Thyroid gland (tissue), 4 donors: ENCODE measurements at regions not wholly inside any gene's neighbourhood (a gene's known extent, or its start where the extent isn't known, plus 50 kb on each side); places are given as distances from the start of the nearest gene placed in this dataset.

Experiments used
- DNase-seq, 2 donors: peaks; one replicate each; pipeline ENCODE4 v3.0.0-alpha.2; 2019
- H3K27ac ChIP-seq, 3 donors: fragments of 200-600 bp; sonication (generic); 1 replicate in 2 of 3; 2 replicates in 1 of 3; pipeline ENCODE4 v1.5.1; 2016 to 2019; ENCODE audit warnings: mild to moderate bottlenecking in 1 of 3, moderate library complexity in 1 of 3
- H3K27me3 ChIP-seq: fragments of 200-600 bp; sonication (generic); one replicate; pipeline ENCODE4 v1.5.1; 2019
- H3K36me3 ChIP-seq, 2 donors: fragments of 200-600 bp; sonication (generic); one replicate each; pipeline ENCODE4 v1.5.1; 2016 to 2019
- H3K4me1 ChIP-seq, 2 donors: fragments of 200-600 bp; sonication (generic); one replicate each; pipeline ENCODE4 v1.5.1; 2017 to 2019
- H3K4me3 ChIP-seq, 3 donors: fragments of 200-600 bp; sonication (generic); replicated peaks in 1 of 3; 1 replicate in 2 of 3; 2 replicates in 1 of 3; pipeline ENCODE4 v1.5.1; 2016; ENCODE audit warnings: mild to moderate bottlenecking in 1 of 3
- H3K9me3 ChIP-seq: fragments of 200-600 bp; sonication (generic); one replicate; pipeline ENCODE4 v1.5.1; 2017
- POLR2A ChIP-seq, 2 donors: fragments of 450-650 bp; IDR thresholded peaks; one replicate each; pipeline ENCODE4 v1.6.1; 2017; ENCODE audit warnings: antibody characterized with exemption in 2 of 2, mild to moderate bottlenecking in 2 of 2, moderate library complexity in 1 of 2
- WGBS, 2 donors: methylation state at CpG; one replicate each; pipeline ENCODE4 v1.1.5; 2017; 5-methylcytosine and 5-hydroxymethylcytosine counted together
- intact Hi-C: fragments of 100-400 bp; cut with DNase I; formaldehyde crosslinking; loops from one replicate; pipeline ENCODE4 v1.15.1; 2023
- TF ChIP-seq, protein P1 (sequence below), 6 experiments: fragments of 200-600 bp in 3 of 6; fragments of 450-650 bp in 3 of 6; sonication (generic) in 3 of 6; IDR thresholded peaks; one replicate each; pipeline ENCODE4 v1.5.1; 2016 to 2019; ENCODE audit warnings: antibody characterized with exemption in 6 of 6, mild to moderate bottlenecking in 2 of 6, inconsistent platforms in 1 of 6, moderate library complexity in 1 of 6

DNA sequence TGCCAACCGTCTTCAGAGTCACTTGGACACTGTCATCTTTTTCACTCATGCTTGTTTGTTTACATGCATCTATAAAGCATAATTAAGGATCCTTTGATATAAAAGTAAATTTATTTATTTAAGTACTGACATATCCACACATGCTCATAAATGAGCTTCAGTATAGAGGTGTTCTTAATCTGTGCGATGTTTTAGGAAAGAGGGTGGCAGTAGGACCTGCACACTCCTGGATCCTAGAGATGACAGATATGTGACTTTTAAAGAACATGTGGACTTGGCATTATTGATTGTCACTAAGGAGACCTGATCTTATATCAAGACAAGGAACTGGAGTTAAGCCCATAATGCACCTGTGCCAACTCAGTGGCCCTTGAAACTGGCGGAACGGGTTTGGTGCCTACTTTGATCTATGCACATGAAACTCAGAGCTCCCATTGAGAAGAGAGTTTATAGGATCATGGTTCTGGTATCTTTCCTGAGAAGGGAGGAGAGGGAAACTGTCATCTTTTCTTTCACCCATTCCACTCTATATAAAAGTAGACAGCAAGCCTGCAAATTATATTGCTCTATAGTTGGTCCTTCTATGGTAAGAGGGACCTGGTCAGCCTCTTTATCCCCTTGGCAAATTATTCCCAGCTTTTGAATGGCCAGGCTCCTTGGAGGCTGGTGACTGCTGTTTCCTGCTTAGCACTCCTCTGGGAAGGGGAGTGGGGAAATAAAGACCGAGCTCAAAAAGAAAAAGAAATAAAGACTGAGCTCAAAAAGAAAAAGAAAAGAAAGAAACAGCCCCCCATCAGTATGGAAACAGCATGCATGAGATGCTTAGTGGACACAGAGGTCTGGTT, 57.8 kb upstream of the LIFR start:
- peak; percentile 81 to 87 for DNase-seq
- Histone ChIP-seq H3K27ac (peak overlapping the region; percentile 59 to 69 (median 60)), H3K36me3 (no peaks in the 10 kb centered on the region), H3K4me1 (peaks cover 20 to 32% of the 10 kb centered on the region in 2 donors), H3K9me3 (no peaks in the 10 kb centered on the region), H3K27me3 (no peaks in the 10 kb centered on the region), H3K4me3 (no peak overlapping the region)
- whole genome bisulfite sequencing, 2 donors, result 51 to 57% methylated on average over 5 of the region's 5 CpGs
- TF ChIP-seq, protein P1, sequence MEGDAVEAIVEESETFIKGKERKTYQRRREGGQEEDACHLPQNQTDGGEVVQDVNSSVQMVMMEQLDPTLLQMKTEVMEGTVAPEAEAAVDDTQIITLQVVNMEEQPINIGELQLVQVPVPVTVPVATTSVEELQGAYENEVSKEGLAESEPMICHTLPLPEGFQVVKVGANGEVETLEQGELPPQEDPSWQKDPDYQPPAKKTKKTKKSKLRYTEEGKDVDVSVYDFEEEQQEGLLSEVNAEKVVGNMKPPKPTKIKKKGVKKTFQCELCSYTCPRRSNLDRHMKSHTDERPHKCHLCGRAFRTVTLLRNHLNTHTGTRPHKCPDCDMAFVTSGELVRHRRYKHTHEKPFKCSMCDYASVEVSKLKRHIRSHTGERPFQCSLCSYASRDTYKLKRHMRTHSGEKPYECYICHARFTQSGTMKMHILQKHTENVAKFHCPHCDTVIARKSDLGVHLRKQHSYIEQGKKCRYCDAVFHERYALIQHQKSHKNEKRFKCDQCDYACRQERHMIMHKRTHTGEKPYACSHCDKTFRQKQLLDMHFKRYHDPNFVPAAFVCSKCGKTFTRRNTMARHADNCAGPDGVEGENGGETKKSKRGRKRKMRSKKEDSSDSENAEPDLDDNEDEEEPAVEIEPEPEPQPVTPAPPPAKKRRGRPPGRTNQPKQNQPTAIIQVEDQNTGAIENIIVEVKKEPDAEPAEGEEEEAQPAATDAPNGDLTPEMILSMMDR (IDR thresholded peaks at IDR 0.05), result no peak
- no peak for TF ChIP-seq POLR2A (IDR thresholded peaks at IDR 0.05)
- intact Hi-C loops, result no loop called here

DNA sequence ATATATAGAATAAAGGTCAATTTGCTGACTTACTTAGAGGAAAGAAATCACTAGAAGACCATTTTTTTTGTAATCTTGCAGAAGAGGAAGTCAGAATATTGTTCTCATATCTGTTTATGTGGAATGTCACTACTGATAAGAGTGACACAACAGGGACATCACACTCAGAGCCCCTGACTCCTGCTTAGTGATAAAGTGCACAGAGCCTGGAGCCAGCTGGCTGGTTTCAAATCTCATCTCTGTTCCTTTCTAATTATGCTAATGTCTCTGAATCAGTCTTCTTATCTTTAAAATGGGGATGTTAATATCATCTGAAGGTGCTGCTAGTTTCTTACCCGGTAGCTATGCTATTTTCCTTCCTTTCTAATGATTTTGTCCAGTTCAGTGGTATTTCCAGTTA, 58.6 kb upstream of the LIFR start:
- Histone ChIP-seq H3K9me3 (no peaks in the 10 kb centered on the region), H3K4me1 (peaks cover 15 to 26% of the 10 kb centered on the region in 2 donors), H3K27me3 (no peaks in the 10 kb centered on the region), H3K27ac (no peak overlapping the region), H3K4me3 (no peak overlapping the region), H3K36me3 (no peaks in the 10 kb centered on the region)
- intact Hi-C loops, result no loop called here
- WGBS, 2 donors, result 98 to 100% methylated on average over 1 of the region's 1 CpG
- TF ChIP-seq, protein P1 (IDR thresholded peaks at IDR 0.05), result no peak
- TF ChIP-seq POLR2A (IDR thresholded peaks at IDR 0.05), result no peak
- DNase-seq, result no peak

DNA sequence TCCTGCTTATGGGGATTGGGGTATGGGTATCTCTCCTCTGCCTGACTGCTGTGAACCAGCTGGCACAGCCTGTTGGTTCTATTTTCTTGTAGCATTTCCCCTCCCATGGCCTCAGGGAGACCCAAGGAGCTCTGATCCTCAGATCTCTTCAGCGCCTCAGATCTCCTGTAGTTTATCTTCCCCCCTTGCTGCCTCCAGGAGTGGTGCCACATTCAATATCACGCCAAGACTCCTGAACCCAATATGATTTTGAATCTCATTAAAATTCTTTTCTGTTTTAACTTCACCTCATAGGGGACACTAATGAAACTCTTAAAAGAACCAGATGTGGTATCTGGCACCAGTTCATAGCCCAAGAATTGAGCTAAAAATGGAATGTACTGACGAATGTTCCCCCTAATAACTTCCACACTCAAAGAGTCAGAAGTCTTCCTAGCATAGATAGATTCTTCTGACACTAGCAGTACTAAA, 59.6 kb upstream of the LIFR start:
- Histone ChIP-seq H3K4me1 (peaks cover 15 to 20% of the 10 kb centered on the region in 2 donors), H3K4me3 (no peak overlapping the region), H3K27me3 (no peaks in the 10 kb centered on the region), H3K36me3 (no peaks in the 10 kb centered on the region), H3K9me3 (no peaks in the 10 kb centered on the region), H3K27ac (no peak overlapping the region)
- TF ChIP-seq POLR2A (IDR thresholded peaks at IDR 0.05), result no peak
- TF ChIP-seq, protein P1 (IDR thresholded peaks at IDR 0.05), result no peak
- no peak for DNase-seq
- intact Hi-C loops, result no loop called here
- 72 to 79% methylated on average over 3 of the region's 3 CpGs for whole genome bisulfite sequencing, 2 donors

DNA sequence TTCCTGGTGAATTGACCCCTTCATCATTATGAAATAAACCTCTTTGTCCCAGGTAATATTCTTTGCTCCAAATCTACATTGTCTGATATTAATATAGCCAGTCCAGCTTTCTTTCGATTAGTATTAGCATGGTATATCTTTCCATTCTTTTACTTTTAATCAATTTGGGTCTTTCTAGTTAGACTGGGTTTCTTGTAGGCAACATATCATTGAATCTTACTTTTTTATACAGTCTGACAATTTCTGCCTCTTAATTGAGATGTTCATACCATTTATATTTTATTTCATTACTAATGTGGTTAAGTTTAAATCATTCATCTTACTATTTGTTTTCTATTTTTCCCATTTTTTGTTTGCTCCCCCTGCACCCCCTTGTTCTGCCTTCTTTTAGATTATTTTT, 61.7 kb upstream of the LIFR start:
- Histone ChIP-seq H3K4me1 (peaks cover 11 to 20% of the 10 kb centered on the region in 2 donors), H3K4me3 (no peak overlapping the region), H3K9me3 (no peaks in the 10 kb centered on the region), H3K36me3 (no peaks in the 10 kb centered on the region), H3K27ac (no peak overlapping the region), H3K27me3 (no peaks in the 10 kb centered on the region)
- no peak for DNase-seq
- TF ChIP-seq, protein P1 (IDR thresholded peaks at IDR 0.05), result no peak
- no peak for TF ChIP-seq POLR2A (IDR thresholded peaks at IDR 0.05)
- intact Hi-C loops, result no loop called here
- WGBS, 2 donors, result 93 to 94% methylated on average over 1 of the region's 1 CpG

DNA sequence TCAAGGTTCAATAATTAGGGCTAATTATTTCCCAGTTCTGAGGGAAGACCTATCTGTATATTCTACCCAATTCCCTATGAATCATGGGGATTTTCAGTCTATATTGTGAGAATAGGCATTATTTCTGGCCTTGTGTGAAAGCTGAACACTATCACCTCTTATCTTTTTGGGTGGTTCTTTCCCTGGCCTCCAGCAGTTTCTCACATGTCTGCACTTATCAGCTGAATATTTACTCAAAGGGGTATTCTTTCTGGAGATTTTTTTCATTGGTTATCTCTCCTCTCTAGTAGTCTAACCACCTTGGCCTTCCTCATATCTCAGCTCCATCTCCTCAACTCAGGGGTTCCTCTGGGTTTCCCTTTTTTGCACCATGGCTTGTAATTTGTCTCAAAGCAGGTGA, 64.9 kb upstream of the LIFR start:
- H3K4me3 ChIP-seq, result no peak overlapping the region
- no peaks in the 10 kb centered on the region for H3K36me3 ChIP-seq
- H3K4me1 ChIP-seq, result no peaks in the 10 kb centered on the region
- H3K9me3 ChIP-seq, result no peaks in the 10 kb centered on the region
- TF ChIP-seq, protein P1 (IDR thresholded peaks at IDR 0.05), result no peak
- no peak for TF ChIP-seq POLR2A (IDR thresholded peaks at IDR 0.05)
- H3K27me3 ChIP-seq, result no peaks in the 10 kb centered on the region
- no peak overlapping the region for H3K27ac ChIP-seq
- intact Hi-C loops, result no loop called here
- no peak for DNase-seq
